NCI-H2081 (cell line): ENCODE measurements at regions not wholly inside any gene's neighbourhood (a gene's known extent, or its start where the extent isn't known, plus 50 kb on each side); places are given as distances from the start of the nearest gene placed in this dataset.
"Not testable (repeated sequence)": the region's sequence is repeated elsewhere in the genome, so short reads cannot be mapped to it uniquely, and the experiment has no call there.

Source experiments
- DNase-seq, 2 experiments: peaks; one replicate each; lab custom pipeline; 2025; lab: John Stamatoyannopoulos, UW

- DNase-seq, result no peak
Measured at GRCh38 chr1:67947114-67947513, 103.3 kb downstream of the DIRAS3 start.

- peak in 1 of 2 experiments; percentile 5 for DNase-seq
Measured at GRCh38 chr1:67945733-67946374, 104.6 kb downstream of the DIRAS3 start.

DNA sequence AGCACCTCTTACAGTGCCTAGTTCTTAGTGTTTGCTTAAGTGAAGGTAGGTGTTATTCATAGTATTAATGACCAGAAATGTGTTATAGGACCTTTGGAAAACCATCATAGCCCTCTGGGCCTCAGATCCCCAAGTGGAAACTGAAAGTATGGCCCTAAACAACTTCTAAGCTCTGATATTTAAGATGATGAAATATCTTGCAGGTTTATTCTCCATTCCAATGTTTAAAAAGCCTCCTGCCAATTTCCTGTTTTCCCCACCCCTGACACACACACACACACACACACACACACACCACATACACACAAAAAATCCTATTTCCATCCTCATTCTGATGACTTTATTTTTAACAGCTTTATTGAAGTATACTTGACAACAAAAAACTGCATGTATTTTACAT, 108.2 kb downstream of the DIRAS3 start:
- DNase-seq, result no peak

GRCh38 chr1:67941746-67942145, 108.5 kb upstream of the GNG12 start:
- DNase-seq, result no peak

- no peak for DNase-seq
Measured at GRCh38 chr1:67941155-67941554, 107.9 kb upstream of the GNG12 start.

- DNase-seq, result no peak
Measured at GRCh38 chr1:67939942-67940341, 106.7 kb upstream of the GNG12 start.

- DNase-seq, result peak; percentile 23 to 67
Measured at GRCh38 chr1:67939186-67939743, 106.0 kb upstream of the GNG12 start.

- DNase-seq, result no peak
Measured at GRCh38 chr1:67937651-67938050, 104.4 kb upstream of the GNG12 start.

- no peak for DNase-seq
Measured at GRCh38 chr1:67937010-67937409, 103.7 kb upstream of the GNG12 start.

- DNase-seq, result no peak
Measured at GRCh38 chr1:67935560-67935959, 102.3 kb upstream of the GNG12 start.

DNA sequence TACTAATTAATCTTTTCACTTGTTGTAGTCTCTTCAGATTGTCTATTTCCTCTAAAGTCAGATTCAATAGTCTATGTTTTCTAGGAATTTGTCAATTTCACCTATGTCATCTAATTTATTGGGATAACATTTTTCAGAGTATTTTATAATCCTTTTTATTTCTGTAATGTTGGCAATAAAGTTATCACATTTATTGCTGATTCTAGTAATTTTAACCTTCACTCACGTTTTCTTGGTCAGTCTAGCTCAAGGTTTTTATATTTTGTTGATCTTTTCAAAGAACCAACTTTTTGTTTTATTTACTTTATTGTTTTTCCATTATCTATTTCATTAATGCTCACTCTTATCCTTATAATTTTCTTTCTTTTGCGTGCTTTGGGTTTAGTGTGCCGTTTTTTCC, 97.9 kb upstream of the GNG12 start:
- no peak for DNase-seq

- no peak for DNase-seq
Measured at GRCh38 chr1:67923074-67923473, 89.8 kb upstream of the GNG12 start.

- no peak for DNase-seq
Measured at GRCh38 chr1:67921725-67922489, 88.6 kb upstream of the GNG12 start.

GRCh38 chr1:67919274-67920072, 86.2 kb upstream of the GNG12 start:
- DNase-seq, result no peak

GRCh38 chr1:67918067-67918466, 84.8 kb upstream of the GNG12 start:
- no peak for DNase-seq

- no peak for DNase-seq
Measured at GRCh38 chr1:67917006-67917405, 83.7 kb upstream of the GNG12 start.

DNA sequence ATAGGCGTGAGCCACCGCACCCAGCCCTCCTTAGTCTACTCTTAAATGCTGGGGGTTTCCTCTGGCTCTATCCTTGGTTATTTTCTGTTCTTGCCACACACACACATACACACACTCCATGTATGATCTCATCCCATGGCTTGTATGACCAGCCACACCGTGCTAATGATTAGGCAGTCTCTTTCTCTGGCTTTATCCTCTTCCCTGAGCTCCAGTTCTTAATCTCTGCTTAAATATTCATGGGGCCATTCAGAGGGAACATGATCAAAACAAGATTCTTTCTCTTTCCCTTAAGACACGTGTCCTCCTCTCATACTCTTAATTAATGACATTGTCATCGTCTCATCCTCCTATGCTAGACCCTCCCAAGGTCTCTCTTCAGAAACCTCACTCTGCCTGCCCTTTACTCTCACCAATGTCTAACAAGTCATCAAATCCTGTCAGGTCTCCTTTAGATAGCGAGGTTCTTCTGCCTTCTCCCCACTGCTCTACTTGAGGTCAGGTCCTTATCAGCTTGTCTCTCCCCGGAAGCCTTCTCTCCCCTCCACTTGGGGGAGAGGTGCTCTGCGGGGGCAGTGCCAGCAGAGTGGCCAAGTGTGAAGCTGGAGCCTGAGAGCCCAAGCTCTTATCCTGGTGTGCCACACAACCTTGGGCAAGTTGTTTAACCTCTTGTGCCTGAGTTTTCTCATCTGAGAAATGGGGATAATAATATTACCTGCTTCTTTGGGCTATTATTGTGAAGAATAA, 83.0 kb upstream of the GNG12 start:
- no peak for DNase-seq

- DNase-seq, result no peak
Measured at GRCh38 chr1:67909776-67910175, 76.5 kb upstream of the GNG12 start.

GRCh38 chr1:67908250-67908936, 75.1 kb upstream of the GNG12 start:
- no peak for DNase-seq

DNA sequence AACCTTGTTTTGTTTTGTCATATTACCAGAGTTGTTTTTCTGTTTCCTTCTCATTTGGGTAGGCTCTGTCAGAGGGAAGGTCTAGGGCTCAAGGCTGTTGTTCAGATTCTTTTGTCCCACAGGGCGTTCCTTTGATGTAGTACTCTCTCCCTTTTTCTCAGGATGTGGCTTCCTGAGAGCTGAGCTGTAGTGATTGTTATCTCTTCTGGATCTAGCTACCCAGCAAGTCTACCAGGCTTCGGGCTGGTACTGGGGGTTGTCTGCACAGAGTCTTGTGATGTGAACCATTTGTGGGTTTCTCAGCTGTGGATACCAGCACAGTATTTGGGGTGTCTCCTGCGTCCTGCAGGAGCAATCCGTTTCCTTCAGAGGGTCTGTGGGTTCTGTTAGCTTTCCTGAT, 74.2 kb upstream of the GNG12 start:
- DNase-seq, result not testable (repeated sequence)

DNA sequence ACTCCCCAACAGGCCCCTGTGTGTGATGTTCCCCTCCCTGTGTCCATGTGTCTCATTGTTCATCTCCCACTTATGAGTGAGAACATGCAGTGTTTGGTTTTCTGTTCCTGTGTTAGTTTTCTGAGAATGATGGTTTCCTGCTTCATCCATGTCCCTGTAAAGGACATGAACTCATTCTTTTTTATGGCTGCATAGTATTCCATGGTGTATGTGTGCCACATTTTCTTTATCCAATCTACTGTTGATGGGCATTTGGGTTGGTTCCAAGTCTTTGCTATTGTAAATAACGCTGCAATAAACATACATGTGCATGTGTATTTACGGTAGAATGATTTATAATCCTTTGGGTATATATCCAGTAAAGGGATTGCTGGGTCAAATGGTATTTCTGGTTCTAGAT, 72.7 kb upstream of the GNG12 start:
- DNase-seq, result not testable (repeated sequence)
